HEK293 (cell line): ENCODE measurements at regions not wholly inside any gene's neighbourhood (a gene's known extent, or its start where the extent isn't known, plus 50 kb on each side); places are given as distances from the start of the nearest gene placed in this dataset.

Experiments
- CTCF ChIP-seq: fragments of 450-650 bp; formaldehyde crosslinking; IDR thresholded peaks from 2 replicates; pipeline ENCODE4 v1.5.1; 2016; ENCODE audit warnings: missing biosample characterization, missing genetic modification characterization
- ZBTB1 ChIP-seq: fragments of 450-650 bp; formaldehyde crosslinking; IDR thresholded peaks from 2 replicates; pipeline ENCODE4 v1.5.1; 2016; ENCODE audit warnings: missing biosample characterization, missing genetic modification characterization
- ZNF449 ChIP-seq: fragments of 450-650 bp; formaldehyde crosslinking; IDR thresholded peaks from 2 replicates; pipeline ENCODE4 v1.5.1; 2017; ENCODE audit warnings: missing biosample characterization, mild to moderate bottlenecking, missing genetic modification characterization, moderate library complexity
- ZNF76 ChIP-seq: fragments of 450-650 bp; formaldehyde crosslinking; IDR thresholded peaks from 2 replicates; pipeline ENCODE4; 2016; ENCODE audit warnings: low read depth, missing biosample characterization, missing genetic modification characterization, borderline replicate concordance

- TF ChIP-seq ZNF76, result no peak
- TF ChIP-seq CTCF (tag by site-specific recombination), result no peak
- TF ChIP-seq ZBTB1 (tag by site-specific recombination), result no peak
- no peak for TF ChIP-seq ZNF449 (tag by site-specific recombination)
These were observed 188.1 kb upstream of the PLET1 start for GRCh38 chr11:112448806-112449205.
